Mucosa of descending colon (tissue), 3 donors: ENCODE measurements at regions not wholly inside any gene's neighbourhood (a gene's known extent, or its start where the extent isn't known, plus 50 kb on each side); places are given as distances from the start of the nearest gene placed in this dataset.

ENCODE experiments used
- ATAC-seq: fragments of 200-7000 bp; cut with Tn5 transposase; one replicate; pipeline ENCODE4 v1.9.1; 2020; ENCODE audit warnings: mild to moderate bottlenecking, moderate library complexity
- DNase-seq, 3 donors: peaks; one replicate each; pipeline ENCODE4 v3.0.0-alpha.2; 2020
- H3K36me3 ChIP-seq: fragments of 200-600 bp; one replicate; pipeline ENCODE4 v1.8.0; 2021; ENCODE audit warnings: low read depth, mild to moderate bottlenecking
- H3K4me1 ChIP-seq: fragments of 200-600 bp; one replicate; pipeline ENCODE4 v1.8.0; 2021; ENCODE audit warnings: low read depth, mild to moderate bottlenecking
- H3K4me3 ChIP-seq: fragments of 200-600 bp; one replicate; pipeline ENCODE4 v1.8.0; 2021; ENCODE audit warnings: mild to moderate bottlenecking
- H3K9me3 ChIP-seq: fragments of 200-600 bp; one replicate; pipeline ENCODE4 v1.8.0; 2021; ENCODE audit warnings: mild to moderate bottlenecking
- intact Hi-C, 2 donors: fragments of 100-400 bp; cut with DNase I in 1 of 2; cut with micrococcal nuclease in 1 of 2; formaldehyde crosslinking; loops; one replicate each; pipeline versions ENCODE4 v1.11.0 to v1.11.1; 2022; cut with DNase I, micrococcal nuclease
- TF ChIP-seq, protein P1 (sequence below): fragments of 200-600 bp; IDR thresholded peaks from one replicate; pipeline ENCODE4 v1.8.0; 2022; ENCODE audit warnings: antibody characterized with exemption, mild to moderate bottlenecking
- donor health status: DM: no; HTN: no; CAD: no; lungs with moderate emphysema.
- donor health status: DM: no; HTN: no; CAD: no.
- donor health status: DM: no; HTN: yes; CAD: no.

GRCh38 chr16:5791011-5791657 lies 693.5 kb upstream of the EEF2KMT start:
- intact Hi-C loops: no loop called here
- no peak for ATAC-seq

GRCh38 chr16:5790512-5790911 lies 692.9 kb upstream of the EEF2KMT start:
- Histone ChIP-seq H3K4me3 (no peak overlapping the region), H3K36me3 (no peaks in the 10 kb centered on the region), H3K4me1 (no peaks in the 10 kb centered on the region), H3K9me3 (no peaks in the 10 kb centered on the region)
- no peak for DNase-seq
- no peak for ATAC-seq
- intact Hi-C loops: no loop called here
- TF ChIP-seq, protein P1, sequence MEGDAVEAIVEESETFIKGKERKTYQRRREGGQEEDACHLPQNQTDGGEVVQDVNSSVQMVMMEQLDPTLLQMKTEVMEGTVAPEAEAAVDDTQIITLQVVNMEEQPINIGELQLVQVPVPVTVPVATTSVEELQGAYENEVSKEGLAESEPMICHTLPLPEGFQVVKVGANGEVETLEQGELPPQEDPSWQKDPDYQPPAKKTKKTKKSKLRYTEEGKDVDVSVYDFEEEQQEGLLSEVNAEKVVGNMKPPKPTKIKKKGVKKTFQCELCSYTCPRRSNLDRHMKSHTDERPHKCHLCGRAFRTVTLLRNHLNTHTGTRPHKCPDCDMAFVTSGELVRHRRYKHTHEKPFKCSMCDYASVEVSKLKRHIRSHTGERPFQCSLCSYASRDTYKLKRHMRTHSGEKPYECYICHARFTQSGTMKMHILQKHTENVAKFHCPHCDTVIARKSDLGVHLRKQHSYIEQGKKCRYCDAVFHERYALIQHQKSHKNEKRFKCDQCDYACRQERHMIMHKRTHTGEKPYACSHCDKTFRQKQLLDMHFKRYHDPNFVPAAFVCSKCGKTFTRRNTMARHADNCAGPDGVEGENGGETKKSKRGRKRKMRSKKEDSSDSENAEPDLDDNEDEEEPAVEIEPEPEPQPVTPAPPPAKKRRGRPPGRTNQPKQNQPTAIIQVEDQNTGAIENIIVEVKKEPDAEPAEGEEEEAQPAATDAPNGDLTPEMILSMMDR: no peak

More at GRCh38 chr16:5791011-5791657, 693.5 kb upstream of the EEF2KMT start:
- H3K36me3 ChIP-seq: no peaks in the 10 kb centered on the region
- H3K4me3 ChIP-seq: no peak overlapping the region
- no peak for DNase-seq
- TF ChIP-seq, protein P1: no peak
- no peaks in the 10 kb centered on the region for H3K4me1 ChIP-seq
- H3K9me3 ChIP-seq: no peaks in the 10 kb centered on the region

- TF ChIP-seq, protein P1: no peak
Measured at GRCh38 chr16:5789033-5789432, 691.4 kb upstream of the EEF2KMT start.

DNA sequence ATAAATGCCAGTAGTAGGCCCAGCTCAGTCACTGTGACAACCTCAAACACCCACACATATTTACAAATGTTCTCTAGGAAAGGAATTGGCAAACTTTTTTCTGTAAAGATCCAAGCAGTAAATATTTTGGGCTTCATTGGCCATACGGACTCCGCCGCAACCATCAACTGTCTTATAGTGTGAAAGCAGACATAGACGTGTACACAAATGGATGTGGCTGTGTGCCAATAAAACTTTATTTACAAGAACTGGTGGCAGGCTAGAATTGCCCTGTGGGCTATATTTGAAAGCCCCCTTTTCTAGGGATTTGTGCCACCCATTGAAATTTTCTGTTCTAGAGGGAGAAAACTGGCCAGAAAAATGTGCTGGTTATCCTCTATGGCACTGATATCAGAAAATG lies 683.8 kb upstream of the EEF2KMT start:
- ATAC-seq (no peak), DNase-seq (no peak)
- intact Hi-C loops: no loop called here
- peaks cover 3% of the 10 kb centered on the region for H3K9me3 ChIP-seq
- TF ChIP-seq, protein P1: no peak
- H3K36me3 ChIP-seq: no peaks in the 10 kb centered on the region
- no peaks in the 10 kb centered on the region for H3K4me1 ChIP-seq
- no peak overlapping the region for H3K4me3 ChIP-seq

More at GRCh38 chr16:5789033-5789432, 691.4 kb upstream of the EEF2KMT start:
- no peaks in the 10 kb centered on the region for H3K9me3 ChIP-seq
- intact Hi-C loops: no loop called here
- no peaks in the 10 kb centered on the region for H3K4me1 ChIP-seq
- ATAC-seq (no peak), DNase-seq (no peak)
- H3K4me3 ChIP-seq: no peak overlapping the region
- no peaks in the 10 kb centered on the region for H3K36me3 ChIP-seq

DNA sequence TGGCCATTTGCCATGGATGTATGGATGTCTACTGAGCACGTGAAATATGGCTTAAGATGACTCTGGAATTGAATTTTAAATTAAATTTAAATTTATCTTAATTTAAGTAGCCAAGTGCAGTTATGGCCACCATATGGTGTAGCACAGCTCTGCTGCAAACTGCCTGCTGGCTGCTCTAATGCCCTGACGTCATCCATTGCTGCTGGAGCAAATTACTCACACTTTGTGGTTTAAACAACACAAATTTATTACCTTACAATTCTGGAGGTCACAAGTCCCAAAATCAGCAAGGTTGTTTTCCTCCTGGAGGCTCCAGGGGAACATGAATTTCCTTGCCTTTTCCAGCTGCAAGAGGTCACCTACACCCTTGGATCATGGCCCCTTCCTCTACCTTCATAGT lies 679.3 kb upstream of the EEF2KMT start:
- intact Hi-C loops: no loop called here
- DNase-seq: no peak

More for the DNA sequence above, 679.3 kb upstream of the EEF2KMT start:
- TF ChIP-seq, protein P1: no peak
- no peak overlapping the region for H3K4me3 ChIP-seq
- H3K36me3 ChIP-seq: no peaks in the 10 kb centered on the region
- H3K4me1 ChIP-seq: no peaks in the 10 kb centered on the region
- ATAC-seq: no peak
- H3K9me3 ChIP-seq: no peaks in the 10 kb centered on the region
